ENCODE measurements at regions not wholly inside any gene's neighbourhood (a gene's known extent, or its start where the extent isn't known, plus 50 kb on each side); places are given as distances from the start of the nearest gene placed in this dataset.

- intact Hi-C loops (cut with DNase I, micrococcal nuclease): no loop called here
These were observed 263.3 kb downstream of the COG6 start for GRCh38 chr13:39918620-39919236.

DNA sequence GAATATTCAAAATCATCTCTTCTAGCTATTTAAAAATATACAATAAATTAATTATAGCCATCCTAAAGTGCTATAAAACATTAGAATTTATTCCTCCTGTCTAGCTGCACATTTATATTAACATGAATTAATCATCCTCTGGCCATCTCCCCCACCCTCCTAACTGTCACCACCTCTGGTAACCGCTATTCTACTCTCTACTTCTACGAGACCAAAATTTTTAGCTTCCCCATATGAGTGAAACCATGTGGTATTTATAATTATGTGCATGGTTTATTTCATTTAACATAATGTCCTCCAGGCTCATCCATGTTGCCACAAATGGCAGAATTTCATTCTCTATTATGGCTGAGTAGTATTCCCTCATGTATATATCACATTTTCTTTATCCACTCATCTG, 265.2 kb downstream of the COG6 start:
- no peaks in the 10 kb centered on the region for H3K4me1 ChIP-seq (ENCODE audit: low read depth)
- TF ChIP-seq, protein P1, sequence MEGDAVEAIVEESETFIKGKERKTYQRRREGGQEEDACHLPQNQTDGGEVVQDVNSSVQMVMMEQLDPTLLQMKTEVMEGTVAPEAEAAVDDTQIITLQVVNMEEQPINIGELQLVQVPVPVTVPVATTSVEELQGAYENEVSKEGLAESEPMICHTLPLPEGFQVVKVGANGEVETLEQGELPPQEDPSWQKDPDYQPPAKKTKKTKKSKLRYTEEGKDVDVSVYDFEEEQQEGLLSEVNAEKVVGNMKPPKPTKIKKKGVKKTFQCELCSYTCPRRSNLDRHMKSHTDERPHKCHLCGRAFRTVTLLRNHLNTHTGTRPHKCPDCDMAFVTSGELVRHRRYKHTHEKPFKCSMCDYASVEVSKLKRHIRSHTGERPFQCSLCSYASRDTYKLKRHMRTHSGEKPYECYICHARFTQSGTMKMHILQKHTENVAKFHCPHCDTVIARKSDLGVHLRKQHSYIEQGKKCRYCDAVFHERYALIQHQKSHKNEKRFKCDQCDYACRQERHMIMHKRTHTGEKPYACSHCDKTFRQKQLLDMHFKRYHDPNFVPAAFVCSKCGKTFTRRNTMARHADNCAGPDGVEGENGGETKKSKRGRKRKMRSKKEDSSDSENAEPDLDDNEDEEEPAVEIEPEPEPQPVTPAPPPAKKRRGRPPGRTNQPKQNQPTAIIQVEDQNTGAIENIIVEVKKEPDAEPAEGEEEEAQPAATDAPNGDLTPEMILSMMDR (IDR thresholded peaks at IDR 0.05): no peak
- H3K9me3 ChIP-seq: peaks cover 5% of the 10 kb centered on the region
- no peak overlapping the region for H3K4me3 ChIP-seq
- intact Hi-C loops (cut with DNase I, micrococcal nuclease): no loop called here
- DNase-seq (no peak), ATAC-seq (no peak)
- no peaks in the 10 kb centered on the region for H3K36me3 ChIP-seq (ENCODE audit: low read depth)

More at GRCh38 chr13:39918620-39919236, 263.3 kb downstream of the COG6 start:
- H3K4me3 ChIP-seq: no peak overlapping the region
- ATAC-seq (no peak), DNase-seq (no peak)
- H3K4me1 ChIP-seq (ENCODE audit: low read depth): no peaks in the 10 kb centered on the region
- H3K9me3 ChIP-seq: peaks cover 5% of the 10 kb centered on the region
- TF ChIP-seq, protein P1 (IDR thresholded peaks at IDR 0.05): no peak
- no peaks in the 10 kb centered on the region for H3K36me3 ChIP-seq (ENCODE audit: low read depth)

GRCh38 chr13:39926345-39926744, 270.9 kb downstream of the COG6 start:
- Histone ChIP-seq H3K9me3 (peaks cover 4% of the 10 kb centered on the region), H3K4me3 (no peak overlapping the region), H3K4me1 (ENCODE audit: low read depth) (no peaks in the 10 kb centered on the region), H3K36me3 (ENCODE audit: low read depth) (no peaks in the 10 kb centered on the region)
- DNase-seq (no peak), ATAC-seq (no peak)
- TF ChIP-seq, protein P1 (IDR thresholded peaks at IDR 0.05): no peak
- intact Hi-C loops (cut with DNase I, micrococcal nuclease): no loop called here

DNA sequence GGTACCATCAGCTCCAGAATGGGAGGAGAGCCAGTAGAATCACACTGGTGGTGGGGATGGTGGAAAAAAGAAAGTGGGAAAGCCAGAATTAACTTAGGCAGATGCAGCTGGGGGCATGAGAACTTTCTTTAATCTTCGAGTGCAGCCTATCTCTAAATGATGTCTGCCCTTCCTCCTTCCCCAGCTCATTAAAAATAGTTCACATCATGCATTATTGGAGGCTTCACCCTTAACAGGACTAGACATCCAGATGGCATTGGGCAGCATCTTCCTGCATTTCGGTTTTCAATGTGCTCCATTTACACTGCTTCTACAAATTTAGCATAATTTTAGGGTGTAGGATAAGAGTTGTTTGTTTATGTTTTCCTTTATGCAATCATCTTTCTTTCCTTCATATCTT, 272.8 kb downstream of the COG6 start:
- TF ChIP-seq, protein P1 (IDR thresholded peaks at IDR 0.05): no peak
- H3K9me3 ChIP-seq: no peaks in the 10 kb centered on the region
- DNase-seq: no peak
- H3K4me3 ChIP-seq: no peak overlapping the region
- intact Hi-C loops (cut with DNase I, micrococcal nuclease): no loop called here
- no peak for ATAC-seq
- no peaks in the 10 kb centered on the region for H3K36me3 ChIP-seq (ENCODE audit: low read depth)
- H3K4me1 ChIP-seq (ENCODE audit: low read depth): no peaks in the 10 kb centered on the region

GRCh38 chr13:39929583-39929982, 274.1 kb downstream of the COG6 start:
- ATAC-seq (no peak), DNase-seq (no peak)
- TF ChIP-seq, protein P1 (IDR thresholded peaks at IDR 0.05): no peak
- Histone ChIP-seq H3K4me3 (no peak overlapping the region), H3K4me1 (ENCODE audit: low read depth) (no peaks in the 10 kb centered on the region), H3K9me3 (no peaks in the 10 kb centered on the region), H3K36me3 (ENCODE audit: low read depth) (no peaks in the 10 kb centered on the region)
- intact Hi-C loops (cut with DNase I, micrococcal nuclease): no loop called here

- DNase-seq: no peak
- Histone ChIP-seq H3K4me3 (no peak overlapping the region), H3K36me3 (ENCODE audit: low read depth) (no peaks in the 10 kb centered on the region), H3K4me1 (ENCODE audit: low read depth) (no peaks in the 10 kb centered on the region), H3K9me3 (no peaks in the 10 kb centered on the region)
- TF ChIP-seq, protein P1 (IDR thresholded peaks at IDR 0.05): no peak
- intact Hi-C loops (cut with DNase I, micrococcal nuclease): no loop called here
- ATAC-seq: no peak
These were observed 274.6 kb downstream of the COG6 start for GRCh38 chr13:39930060-39930459.

Data from mucosa of descending colon (tissue), 3 donors.